ENCODE measurements at regions not wholly inside any gene's neighbourhood (a gene's known extent, or its start where the extent isn't known, plus 50 kb on each side); places are given as distances from the start of the nearest gene placed in this dataset.
A peak's percentile ranks its signal among the peaks of the same experiment; 100 is the strongest.

GRCh38 chr5:87076411-87076810 is 191.3 kb upstream of the RASA1 start:
- DNase-seq (ENCODE audit: low read depth, low spot score) (no peak), FAIRE-seq (no peak)
- Histone ChIP-seq H3K27me3 (ENCODE audit: control insufficient read depth, extremely low read depth, insufficient read depth, low read length) (no peaks in the 10 kb centered on the region), H3K36me3 (ENCODE audit: control insufficient read depth in 2 of 2, extremely low read depth in 1 of 2, insufficient read depth in 2 of 2, low read length in 2 of 2) (no peaks in the 10 kb centered on the region), H3K79me2 (ENCODE audit: control insufficient read depth, insufficient read depth, low read length) (no peaks in the 10 kb centered on the region), H3K4me3 (ENCODE audit: control insufficient read depth in 2 of 3, extremely low read depth in 1 of 3, insufficient read depth in 2 of 3, low read depth in 1 of 3, low read length in 3 of 3) (no peak overlapping the region), H3K9me3 (ENCODE audit: control insufficient read depth, low read depth, low read length) (no peaks in the 10 kb centered on the region), H3K27ac (ENCODE audit: control insufficient read depth, insufficient read depth, low read length) (no peak overlapping the region), H3K9me1 (ENCODE audit: control insufficient read depth, extremely low read depth, insufficient read depth, low read length) (no peaks in the 10 kb centered on the region), H2AFZ (ENCODE audit: control insufficient read depth, low read length) (no peak overlapping the region), H4K20me1 (ENCODE audit: control insufficient read depth, extremely low read depth, insufficient read depth, low read length) (no peaks in the 10 kb centered on the region), H3K4me1 (ENCODE audit: control insufficient read depth, extremely low read depth, insufficient read depth, low read length) (peaks cover 6% of the 10 kb centered on the region), H3K4me2 (ENCODE audit: control insufficient read depth, extremely low read depth, insufficient read depth, low read depth, low read length) (no peak overlapping the region), H3K9ac (ENCODE audit: control insufficient read depth, extremely low read depth, insufficient read depth, low read length) (no peak overlapping the region)
- dilution Hi-C loops (cut with MboI; ENCODE audit: extremely low pct_ligation_motif_present, low sequenced_read_pairs) = no loop called here
- TF ChIP-seq EZH2 (IDR thresholded peaks at IDR 0.05; ENCODE audit: low read length) (no peak), CTCF (optimal IDR thresholded peaks at IDR 0.05 in 1 of 3, IDR thresholded peaks at IDR 0.05 in 1 of 3, conservative IDR thresholded peaks at IDR 0.05 in 1 of 3; ENCODE audit: extremely low read depth in 1 of 3, insufficient read depth in 2 of 3, low read length in 3 of 3) (no peak)

GRCh38 chr5:87076931-87077330 is 190.8 kb upstream of the RASA1 start:
- Histone ChIP-seq H4K20me1 (ENCODE audit: control insufficient read depth, extremely low read depth, insufficient read depth, low read length) (no peaks in the 10 kb centered on the region), H3K27ac (ENCODE audit: control insufficient read depth, insufficient read depth, low read length) (no peak overlapping the region), H3K9me3 (ENCODE audit: control insufficient read depth, low read depth, low read length) (no peaks in the 10 kb centered on the region), H2AFZ (ENCODE audit: control insufficient read depth, low read length) (no peak overlapping the region), H3K9me1 (ENCODE audit: control insufficient read depth, extremely low read depth, insufficient read depth, low read length) (no peaks in the 10 kb centered on the region), H3K4me3 (ENCODE audit: control insufficient read depth in 2 of 3, extremely low read depth in 1 of 3, insufficient read depth in 2 of 3, low read depth in 1 of 3, low read length in 3 of 3) (no peak overlapping the region), H3K9ac (ENCODE audit: control insufficient read depth, extremely low read depth, insufficient read depth, low read length) (no peak overlapping the region), H3K27me3 (ENCODE audit: control insufficient read depth, extremely low read depth, insufficient read depth, low read length) (no peaks in the 10 kb centered on the region), H3K4me2 (ENCODE audit: control insufficient read depth, extremely low read depth, insufficient read depth, low read depth, low read length) (no peak overlapping the region), H3K79me2 (ENCODE audit: control insufficient read depth, insufficient read depth, low read length) (no peaks in the 10 kb centered on the region), H3K36me3 (ENCODE audit: control insufficient read depth in 2 of 2, extremely low read depth in 1 of 2, insufficient read depth in 2 of 2, low read length in 2 of 2) (no peaks in the 10 kb centered on the region), H3K4me1 (ENCODE audit: control insufficient read depth, extremely low read depth, insufficient read depth, low read length) (peaks cover 9% of the 10 kb centered on the region)
- dilution Hi-C loops (cut with MboI; ENCODE audit: extremely low pct_ligation_motif_present, low sequenced_read_pairs) = no loop called here
- DNase-seq (ENCODE audit: low read depth, low spot score) = peak; percentile 13
- no peak for FAIRE-seq
- TF ChIP-seq EZH2 (IDR thresholded peaks at IDR 0.05; ENCODE audit: low read length) = no peak
- TF ChIP-seq CTCF (optimal IDR thresholded peaks at IDR 0.05 in 1 of 3, IDR thresholded peaks at IDR 0.05 in 1 of 3, conservative IDR thresholded peaks at IDR 0.05 in 1 of 3; ENCODE audit: extremely low read depth in 1 of 3, insufficient read depth in 2 of 3, low read length in 3 of 3) = no peak
